Endometrium (tissue), 2 donors: ENCODE measurements at regions not wholly inside any gene's neighbourhood (a gene's known extent, or its start where the extent isn't known, plus 50 kb on each side); places are given as distances from the start of the nearest gene placed in this dataset.
"Not testable (repeated sequence)": the region's sequence is repeated elsewhere in the genome, so short reads cannot be mapped to it uniquely, and the experiment has no call there.

ENCODE experiments used
- FAIRE-seq: peaks from 2 replicates; lab custom pipeline; 2012; peaks lifted over from hg19 to GRCh38; lab: Jason Lieb, UNC
- donor health status: control.
- donor health status: control.

DNA sequence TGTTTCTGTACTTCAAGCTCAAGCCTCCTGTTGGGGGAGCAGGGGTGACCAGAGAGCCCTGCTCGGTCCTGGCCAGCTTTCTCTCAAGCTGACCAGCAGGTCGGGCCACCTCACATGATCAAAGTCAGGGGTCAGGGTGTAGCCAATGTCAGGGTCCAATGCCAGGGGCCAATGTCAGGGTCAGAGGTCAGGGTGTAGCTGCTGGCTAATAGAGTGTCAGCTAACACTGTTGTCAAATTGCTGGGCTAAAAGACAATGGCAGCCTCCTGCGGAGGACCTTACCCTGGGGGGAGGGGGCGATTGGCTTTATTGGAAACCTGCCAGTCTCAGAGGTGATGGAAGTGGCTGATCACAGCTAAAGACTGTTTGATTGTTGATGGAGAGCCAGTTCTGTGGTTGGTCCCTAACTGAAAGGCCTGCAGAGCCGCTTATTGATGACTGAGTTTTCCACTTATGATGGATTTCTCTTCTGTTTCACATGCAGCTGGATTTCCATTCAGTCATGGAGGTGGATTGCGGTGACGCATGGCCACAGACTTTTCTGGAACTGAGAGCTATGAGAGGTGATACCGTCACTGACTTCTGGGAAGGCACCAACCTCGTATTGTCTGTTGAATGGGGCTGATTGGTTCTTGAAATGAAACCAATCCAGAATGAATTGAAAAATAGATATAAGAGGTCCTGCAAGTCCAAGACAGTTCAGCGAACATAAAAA lies 97.4 kb upstream of the ZFHX3 start:
- FAIRE-seq: no peak

- no peak for FAIRE-seq
Observed at GRCh38 chr16:73143576-73144422, 95.9 kb upstream of the ZFHX3 start.

DNA sequence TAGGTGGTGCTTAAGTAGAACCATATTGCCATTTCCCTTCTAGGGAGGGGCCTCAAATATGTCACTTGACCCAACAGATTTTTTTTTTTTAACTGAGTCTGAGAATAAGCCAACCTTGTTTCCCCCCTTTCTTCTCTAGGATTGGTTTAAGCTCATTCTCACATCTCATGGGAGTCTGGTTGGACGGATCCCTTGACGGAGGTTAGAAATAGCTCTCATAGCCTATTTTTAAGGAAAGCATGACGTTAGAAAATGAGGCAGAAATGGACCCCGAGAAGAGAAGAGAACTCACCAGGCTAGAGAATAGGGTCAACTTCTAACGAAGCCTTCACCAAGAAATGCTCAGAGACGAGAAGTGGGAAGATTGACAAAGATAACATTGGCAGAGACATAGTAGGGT lies 95.1 kb upstream of the ZFHX3 start:
- no peak for FAIRE-seq

- FAIRE-seq: no peak
Observed at GRCh38 chr16:73142053-73142854, 94.3 kb upstream of the ZFHX3 start.

DNA sequence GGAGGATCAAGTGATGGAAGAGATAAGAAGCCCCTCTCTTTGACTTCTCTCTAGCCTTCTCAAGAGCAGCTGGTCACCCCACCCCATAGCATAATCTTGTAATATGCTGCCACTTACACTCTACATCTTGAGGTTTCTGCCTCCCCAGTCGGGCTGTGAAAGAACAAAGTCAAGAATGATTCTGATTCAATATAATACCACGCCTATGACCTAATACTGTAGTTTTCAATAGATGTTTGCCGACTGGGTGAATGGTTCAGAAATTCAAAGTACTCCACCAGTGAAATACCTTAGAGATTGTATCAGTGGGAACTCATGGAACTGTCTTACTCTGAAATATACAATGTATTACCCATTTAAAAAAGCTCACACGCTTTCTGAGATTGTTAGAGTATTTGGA lies 93.0 kb upstream of the ZFHX3 start:
- FAIRE-seq: no peak

- no peak for FAIRE-seq
Observed at GRCh38 chr16:73131156-73131862, 83.4 kb upstream of the ZFHX3 start.

DNA sequence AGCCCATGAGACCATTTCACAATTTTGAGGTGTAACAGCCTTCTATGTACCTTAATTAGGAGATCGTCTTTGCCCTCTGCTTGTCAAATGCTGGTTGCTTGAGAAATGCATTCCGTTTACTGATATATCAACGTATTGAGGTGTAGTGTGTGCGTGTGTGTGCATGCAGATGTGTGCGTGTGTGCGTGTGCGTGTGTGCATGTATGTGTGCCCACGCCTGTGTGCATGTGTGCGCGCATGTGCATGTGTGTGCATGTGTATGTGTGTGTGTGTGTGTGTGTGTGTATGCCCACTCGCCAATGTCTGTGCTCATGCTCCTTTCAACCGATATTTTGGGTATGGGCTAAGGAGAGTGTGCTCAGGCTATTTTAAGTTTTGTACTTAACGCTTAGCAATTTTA lies 81.5 kb upstream of the ZFHX3 start:
- no peak for FAIRE-seq

GRCh38 chr16:73126525-73126853 lies 78.6 kb upstream of the ZFHX3 start:
- FAIRE-seq: no peak

- FAIRE-seq: no peak
Observed at GRCh38 chr16:73125850-73126524, 78.1 kb upstream of the ZFHX3 start.

DNA sequence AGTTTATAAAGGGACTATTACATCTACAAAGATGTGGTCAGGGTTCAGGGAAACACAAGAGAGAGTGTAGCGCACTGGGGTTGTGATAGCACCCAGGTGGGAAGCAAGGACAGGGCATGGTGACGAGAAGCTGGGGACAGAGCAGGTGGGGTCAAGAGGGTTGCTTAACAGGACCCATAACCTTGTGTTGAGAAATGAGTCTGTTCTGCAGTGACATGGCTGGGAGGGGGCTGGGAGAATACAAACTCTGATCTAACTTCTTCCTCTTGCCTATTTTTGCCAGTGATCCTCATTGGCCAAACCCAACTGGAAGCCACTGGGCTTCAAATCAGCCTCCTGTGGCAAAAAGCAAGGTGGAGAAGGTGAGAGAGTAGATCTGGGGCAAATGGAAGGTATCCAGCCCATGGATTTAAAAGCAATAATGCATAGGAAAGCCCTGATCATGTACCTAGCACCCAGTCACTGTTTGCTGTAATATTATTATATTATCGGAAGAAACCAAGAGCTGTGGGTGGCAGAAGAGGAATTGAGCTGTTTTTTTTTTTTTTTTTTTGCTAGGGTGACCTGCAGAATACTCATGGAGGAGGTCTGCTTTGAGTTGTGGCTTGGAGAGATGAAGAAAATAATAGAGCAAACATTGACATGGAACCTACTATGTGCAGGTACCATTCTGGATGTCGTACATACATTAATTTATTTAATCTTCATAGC lies 76.9 kb upstream of the ZFHX3 start:
- FAIRE-seq: no peak

DNA sequence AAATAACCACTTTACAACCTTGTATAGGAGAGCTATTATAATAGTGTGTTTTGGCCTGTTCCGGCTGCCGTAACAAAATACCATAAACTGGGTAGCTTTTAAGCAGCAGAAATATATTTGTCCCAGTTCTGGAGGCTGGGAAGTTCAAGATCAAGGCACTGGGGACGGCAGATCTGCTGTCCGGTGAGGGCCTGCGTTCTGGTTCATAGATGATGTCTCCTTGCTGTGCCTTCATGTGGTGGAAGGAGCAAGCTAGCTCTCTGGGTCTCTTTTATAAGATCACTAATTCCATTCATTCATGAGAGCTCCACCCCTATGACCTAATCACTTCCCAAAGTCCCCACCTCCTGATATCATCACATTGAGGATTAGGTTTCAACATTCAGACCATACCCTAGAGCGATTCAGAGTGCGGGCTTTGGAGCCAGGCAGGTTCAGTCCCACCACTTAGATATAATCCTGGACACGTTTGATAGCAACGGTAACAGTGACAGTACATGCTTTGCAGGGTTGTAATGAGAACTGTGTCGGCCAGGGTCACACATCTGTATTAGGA lies 76.2 kb upstream of the ZFHX3 start:
- no peak for FAIRE-seq

DNA sequence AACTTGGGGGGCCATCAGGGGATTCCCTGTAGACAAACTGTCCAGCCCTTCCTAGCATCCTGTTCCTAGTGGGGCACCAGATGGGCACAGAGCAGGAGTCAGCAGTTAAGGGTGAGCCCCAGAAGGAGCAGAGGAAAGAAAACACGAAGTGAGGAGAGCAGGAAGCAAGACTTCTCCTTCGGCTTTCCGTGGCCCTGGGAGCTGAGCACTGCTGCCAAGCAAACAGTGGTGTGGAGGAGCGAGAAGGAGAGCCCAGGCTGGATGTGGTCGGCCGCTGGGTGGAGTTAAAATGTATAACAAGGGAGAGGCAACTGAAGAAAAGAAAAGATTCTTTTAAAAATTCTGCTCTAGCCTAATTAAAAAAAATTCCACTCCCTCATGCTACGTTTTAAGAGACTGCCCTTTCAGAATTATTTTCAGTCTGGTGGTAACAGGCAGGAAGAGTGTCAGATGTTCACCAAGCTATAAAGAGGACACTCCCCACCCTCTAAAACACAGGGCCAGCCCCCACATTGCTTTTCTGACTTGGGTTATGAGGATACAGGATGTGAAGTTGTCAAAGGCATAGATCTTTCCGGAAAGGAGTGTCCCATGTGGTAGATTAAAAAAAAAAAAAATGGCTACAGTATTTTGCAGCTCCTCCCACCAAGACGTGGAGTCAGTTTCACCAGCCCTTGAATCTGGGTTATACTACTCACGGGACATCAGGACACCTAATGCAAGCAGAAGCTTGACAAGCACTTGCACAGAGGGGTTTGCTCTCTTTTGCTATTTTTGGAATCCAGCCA lies 74.9 kb upstream of the ZFHX3 start:
- FAIRE-seq: no peak

DNA sequence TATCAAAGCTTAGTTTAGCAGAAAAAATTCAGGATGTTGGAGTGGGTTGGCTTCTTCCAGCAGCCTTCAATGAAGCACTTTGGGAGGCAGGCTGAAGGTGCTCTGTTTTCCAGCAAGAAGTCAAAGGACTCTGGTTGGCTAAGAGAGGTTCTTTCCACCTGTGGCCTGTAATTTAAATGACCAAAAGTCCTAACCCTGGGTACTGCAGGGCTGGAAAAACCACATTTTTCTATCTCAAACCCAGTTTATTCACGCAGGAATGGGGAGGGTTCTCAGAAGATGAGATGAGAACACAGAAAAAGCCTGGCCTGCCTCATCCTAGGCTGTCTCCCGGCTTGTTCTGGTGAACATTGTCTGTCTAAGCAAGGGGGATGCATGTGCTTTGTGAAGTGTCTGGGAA lies 68.6 kb upstream of the ZFHX3 start:
- no peak for FAIRE-seq

DNA sequence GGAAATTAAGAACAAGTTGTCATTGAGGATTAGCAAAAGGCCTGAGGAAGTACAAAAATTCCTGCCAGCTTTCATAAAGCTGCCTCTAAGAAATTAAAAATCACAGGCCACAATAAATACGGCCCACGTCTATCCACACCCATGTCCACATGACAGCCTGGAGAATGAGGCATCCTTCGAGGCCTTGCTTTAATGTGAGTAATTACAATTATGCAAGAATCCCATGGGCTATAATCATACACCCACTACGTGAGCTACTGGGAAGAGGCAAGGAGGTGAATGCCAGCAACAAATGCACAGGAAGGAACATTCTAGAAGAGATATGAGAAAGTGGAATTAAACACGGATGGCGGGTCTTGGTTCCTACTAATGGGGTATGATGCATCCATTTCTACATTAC lies 65.4 kb upstream of the ZFHX3 start:
- no peak for FAIRE-seq

DNA sequence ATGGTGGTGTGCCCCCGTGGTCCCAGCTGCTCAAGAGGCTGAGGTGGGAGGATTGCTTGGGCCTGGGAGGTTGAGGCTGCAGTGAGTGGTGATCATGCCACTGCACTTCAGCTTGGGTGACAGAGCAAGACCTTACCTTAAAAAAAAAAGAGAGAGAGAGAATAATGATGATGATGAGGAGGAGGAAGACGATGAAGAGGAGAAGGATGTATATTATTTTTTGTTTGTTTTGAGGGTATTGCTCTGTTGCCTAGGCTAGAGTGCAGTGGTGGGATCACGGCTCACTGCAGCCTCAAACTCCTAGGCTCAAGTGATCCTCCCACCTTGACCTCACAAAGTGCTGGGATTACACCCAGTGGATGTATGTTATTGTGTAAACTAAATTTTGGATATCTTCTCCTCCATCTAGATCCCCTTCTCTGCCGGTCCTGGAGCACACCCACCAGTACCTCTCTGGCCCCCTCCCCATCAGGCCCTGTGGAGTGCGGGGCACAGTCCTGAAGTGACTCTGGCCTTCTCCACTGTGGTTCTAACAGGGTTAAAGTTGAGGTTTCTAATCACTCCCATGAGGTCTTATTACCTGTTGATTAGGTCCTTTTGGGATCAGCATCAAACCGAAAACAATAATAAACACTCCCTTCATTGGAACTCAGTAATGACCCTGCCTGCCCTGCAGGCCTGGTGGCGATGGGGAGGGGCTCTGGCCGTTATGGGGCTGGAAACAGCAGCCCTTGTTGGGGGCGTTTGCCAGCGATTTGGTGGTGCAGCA lies 60.5 kb upstream of the ZFHX3 start:
- no peak for FAIRE-seq

GRCh38 chr16:73107371-73107770 lies 59.4 kb upstream of the ZFHX3 start:
- FAIRE-seq: no peak

DNA sequence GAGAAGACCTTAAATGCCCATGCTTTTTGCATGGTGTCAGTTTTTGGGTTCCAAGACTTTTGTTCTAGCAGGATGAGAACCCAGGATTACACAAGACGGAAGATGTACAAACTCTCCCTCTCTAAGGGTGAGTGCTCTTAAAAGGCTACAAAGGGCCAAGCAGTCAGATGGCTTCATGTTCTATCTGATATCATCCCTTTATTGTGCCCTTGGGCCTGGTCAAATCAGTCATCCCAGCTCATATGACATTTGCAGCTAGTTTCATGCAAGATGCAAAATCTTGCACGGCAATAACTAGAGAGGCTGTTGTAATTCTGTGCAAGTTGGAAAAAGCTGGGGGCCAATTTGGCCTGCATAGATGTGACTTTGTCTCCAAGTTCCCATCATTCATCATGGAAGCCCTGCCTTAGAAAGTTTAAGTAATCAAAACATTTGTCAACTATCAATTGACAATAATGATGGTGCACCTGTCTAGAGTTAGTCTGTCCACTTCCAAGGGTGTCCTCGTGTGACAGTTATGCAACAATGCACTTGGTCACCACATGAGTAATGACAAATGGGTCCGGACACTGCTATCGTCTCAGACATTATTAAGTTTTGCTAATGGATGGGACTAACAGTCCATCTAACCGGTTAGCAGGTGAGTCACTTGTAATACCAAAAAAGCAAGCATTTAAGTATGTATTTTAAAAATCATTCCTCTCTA lies 58.6 kb upstream of the ZFHX3 start:
- no peak for FAIRE-seq

DNA sequence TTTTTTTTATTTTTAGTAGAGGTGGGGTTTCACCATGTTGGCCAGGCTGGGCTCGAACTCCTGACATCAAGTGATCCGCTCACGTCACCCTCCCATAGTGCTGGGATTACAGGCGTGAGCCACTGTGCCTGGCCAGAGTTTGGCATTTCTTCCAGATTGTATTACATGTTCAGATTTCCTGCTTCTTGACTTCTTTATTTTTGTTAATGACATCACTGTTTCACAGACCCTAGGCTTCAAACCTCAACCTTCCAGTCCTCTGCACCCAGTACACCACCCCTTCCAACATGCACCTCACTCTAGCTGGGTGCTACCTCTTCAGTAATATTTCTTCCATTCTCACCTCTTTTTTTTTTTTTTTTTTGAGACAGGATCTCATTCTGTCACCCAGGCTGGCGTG lies 53.6 kb upstream of the ZFHX3 start:
- no peak for FAIRE-seq

DNA sequence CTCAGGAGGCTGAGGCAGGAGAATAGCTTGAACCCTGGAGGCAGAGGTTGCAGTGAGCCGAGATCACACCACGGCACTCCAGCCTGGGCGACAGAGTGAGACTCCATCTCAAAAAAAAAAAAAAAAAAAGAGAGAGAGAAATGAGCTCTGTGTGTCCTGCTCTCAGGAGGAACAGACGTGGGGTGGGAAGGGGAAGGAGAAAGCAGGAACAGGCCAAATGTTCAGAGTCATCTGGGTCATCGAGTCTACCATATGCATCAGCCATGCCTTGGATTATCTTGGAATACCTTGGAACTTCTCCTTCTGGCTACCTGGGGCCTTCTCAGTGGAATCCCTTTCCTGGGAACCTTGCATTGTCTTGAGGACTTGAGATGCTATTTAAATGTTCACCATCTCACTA lies 51.7 kb upstream of the ZFHX3 start:
- FAIRE-seq: not testable (repeated sequence)
